ENCODE measurements at regions not wholly inside any gene's neighbourhood (a gene's known extent, or its start where the extent isn't known, plus 50 kb on each side); places are given as distances from the start of the nearest gene placed in this dataset.

- TF ChIP-seq EZH2phosphoT487 (IDR thresholded peaks at IDR 0.05; ENCODE audit: borderline replicate concordance, low read length) (no peak), CTCF (conservative IDR thresholded peaks at IDR 0.05; ENCODE audit: low read depth, low read length) (no peak), EZH2 (IDR thresholded peaks at IDR 0.05; ENCODE audit: low read length, unreplicated experiment) (no peak)
Measured at GRCh38 chr10:3574451-3574850, 210.6 kb downstream of the KLF6 start.

Measured in PC-3 (cell line).